Vagina (tissue), 2 donors: ENCODE measurements at regions not wholly inside any gene's neighbourhood (a gene's known extent, or its start where the extent isn't known, plus 50 kb on each side); places are given as distances from the start of the nearest gene placed in this dataset.

ENCODE experiments used
- DNase-seq, 2 donors: peaks; one replicate each; pipeline ENCODE4 v3.0.0-alpha.2; 2017; ENCODE audit errors: extremely low spot score in 2 of 2
- H3K27ac ChIP-seq: fragments of 200-600 bp; sonication (generic); one replicate; pipeline ENCODE4 v1.5.1; 2019
- H3K27me3 ChIP-seq: fragments of 200-600 bp; sonication (generic); one replicate; pipeline ENCODE4 v1.5.1; 2019
- H3K36me3 ChIP-seq, 2 donors: fragments of 200-600 bp; sonication (generic); one replicate each; pipeline ENCODE4 v1.5.1; 2017 to 2019
- H3K4me1 ChIP-seq: fragments of 200-600 bp; sonication (generic); one replicate; pipeline ENCODE4 v1.5.1; 2019
- H3K4me3 ChIP-seq, 2 donors: fragments of 200-600 bp; sonication (generic); 1 replicate in 1 of 2; 2 replicates in 1 of 2; pipeline ENCODE4 v1.5.1; 2016 to 2019
- H3K9me3 ChIP-seq: fragments of 200-600 bp; sonication (generic); one replicate; pipeline ENCODE4 v1.5.1; 2019
- POLR2A ChIP-seq, 2 donors: fragments of 450-650 bp; IDR thresholded peaks; one replicate each; pipeline ENCODE4 v1.6.1; 2017; ENCODE audit warnings: antibody characterized with exemption in 2 of 2, mild to moderate bottlenecking in 2 of 2, moderate library complexity in 2 of 2
- POLR2AphosphoS5 ChIP-seq, 2 donors: sonication (generic); formaldehyde crosslinking; IDR thresholded peaks; one replicate each; pipeline ENCODE4 v1.9.0; 2017; ENCODE audit warnings: antibody characterized with exemption in 2 of 2, mild to moderate bottlenecking in 2 of 2, low read depth in 1 of 2; ENCODE audit not compliant: insufficient read depth in 1 of 2
- intact Hi-C: fragments of 100-400 bp; cut with DNase I; formaldehyde crosslinking; loops from one replicate; pipeline ENCODE4 v1.15.1; 2023
- TF ChIP-seq, protein P1 (sequence below), 3 experiments: fragments of 450-650 bp in 2 of 3; fragments of 200-600 bp in 1 of 3; sonication (generic) in 1 of 3; IDR thresholded peaks; one replicate each; pipeline ENCODE4 v1.5.1; 2017 to 2019; ENCODE audit warnings: antibody characterized with exemption in 3 of 3, mild to moderate bottlenecking in 2 of 3, moderate library complexity in 2 of 3

DNA sequence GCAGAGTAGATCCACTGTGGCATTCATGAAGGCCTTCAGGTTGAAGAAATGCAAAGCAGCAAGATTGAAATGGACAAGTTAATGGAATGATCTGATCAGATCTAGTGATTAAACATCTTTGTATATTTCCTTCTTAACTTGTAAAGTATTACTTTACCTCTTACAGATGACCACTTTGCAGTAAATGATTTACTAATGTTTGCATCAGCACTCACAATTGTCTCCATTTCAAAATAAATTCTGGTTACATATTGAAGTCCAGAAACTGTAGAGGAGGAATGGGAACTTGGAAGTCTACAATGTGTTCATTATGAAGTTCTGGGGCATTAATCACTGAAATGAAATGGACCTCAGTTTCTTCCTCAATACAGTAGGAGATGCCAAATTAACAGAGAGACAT lies 380.8 kb downstream of the FOXO1 start:
- H3K36me3 ChIP-seq = no peaks in the 10 kb centered on the region
- DNase-seq = no peak
- H3K4me3 ChIP-seq = no peak overlapping the region
- H3K27ac ChIP-seq = no peak overlapping the region
- H3K27me3 ChIP-seq = no peaks in the 10 kb centered on the region
- no peaks in the 10 kb centered on the region for H3K4me1 ChIP-seq
- intact Hi-C loops = no loop called here
- no peaks in the 10 kb centered on the region for H3K9me3 ChIP-seq
- TF ChIP-seq POLR2A (IDR thresholded peaks at IDR 0.05) (no peak), POLR2AphosphoS5 (IDR thresholded peaks at IDR 0.05; ENCODE audit: insufficient read depth in 1 of 2, low read depth in 1 of 2) (no peak)
- TF ChIP-seq, protein P1, sequence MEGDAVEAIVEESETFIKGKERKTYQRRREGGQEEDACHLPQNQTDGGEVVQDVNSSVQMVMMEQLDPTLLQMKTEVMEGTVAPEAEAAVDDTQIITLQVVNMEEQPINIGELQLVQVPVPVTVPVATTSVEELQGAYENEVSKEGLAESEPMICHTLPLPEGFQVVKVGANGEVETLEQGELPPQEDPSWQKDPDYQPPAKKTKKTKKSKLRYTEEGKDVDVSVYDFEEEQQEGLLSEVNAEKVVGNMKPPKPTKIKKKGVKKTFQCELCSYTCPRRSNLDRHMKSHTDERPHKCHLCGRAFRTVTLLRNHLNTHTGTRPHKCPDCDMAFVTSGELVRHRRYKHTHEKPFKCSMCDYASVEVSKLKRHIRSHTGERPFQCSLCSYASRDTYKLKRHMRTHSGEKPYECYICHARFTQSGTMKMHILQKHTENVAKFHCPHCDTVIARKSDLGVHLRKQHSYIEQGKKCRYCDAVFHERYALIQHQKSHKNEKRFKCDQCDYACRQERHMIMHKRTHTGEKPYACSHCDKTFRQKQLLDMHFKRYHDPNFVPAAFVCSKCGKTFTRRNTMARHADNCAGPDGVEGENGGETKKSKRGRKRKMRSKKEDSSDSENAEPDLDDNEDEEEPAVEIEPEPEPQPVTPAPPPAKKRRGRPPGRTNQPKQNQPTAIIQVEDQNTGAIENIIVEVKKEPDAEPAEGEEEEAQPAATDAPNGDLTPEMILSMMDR (IDR thresholded peaks at IDR 0.05) = no peak

DNA sequence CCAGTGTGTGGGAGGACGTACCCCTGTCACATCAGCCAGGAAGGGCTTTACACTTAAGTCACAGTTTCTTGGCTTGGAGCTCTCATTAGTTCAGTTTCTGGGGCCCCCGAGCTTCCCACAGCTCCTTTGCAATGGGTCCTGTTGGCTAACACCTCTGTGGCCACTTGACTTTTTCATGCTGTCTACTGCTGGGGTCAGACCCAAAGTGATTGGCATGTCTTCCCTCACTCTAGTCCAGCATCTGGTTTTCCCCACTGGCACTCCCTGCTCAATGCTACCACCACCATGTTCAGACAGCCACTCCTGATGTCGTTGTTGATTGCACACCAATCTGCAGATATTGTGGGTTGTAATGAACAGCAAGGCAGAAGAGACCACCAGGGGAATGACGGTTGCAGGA lies 379.0 kb downstream of the FOXO1 start:
- Histone ChIP-seq H3K4me1 (no peaks in the 10 kb centered on the region), H3K4me3 (no peak overlapping the region), H3K9me3 (no peaks in the 10 kb centered on the region), H3K36me3 (no peaks in the 10 kb centered on the region), H3K27ac (no peak overlapping the region), H3K27me3 (no peaks in the 10 kb centered on the region)
- intact Hi-C loops = no loop called here
- no peak for DNase-seq
- TF ChIP-seq, protein P1 (IDR thresholded peaks at IDR 0.05) = no peak

DNA sequence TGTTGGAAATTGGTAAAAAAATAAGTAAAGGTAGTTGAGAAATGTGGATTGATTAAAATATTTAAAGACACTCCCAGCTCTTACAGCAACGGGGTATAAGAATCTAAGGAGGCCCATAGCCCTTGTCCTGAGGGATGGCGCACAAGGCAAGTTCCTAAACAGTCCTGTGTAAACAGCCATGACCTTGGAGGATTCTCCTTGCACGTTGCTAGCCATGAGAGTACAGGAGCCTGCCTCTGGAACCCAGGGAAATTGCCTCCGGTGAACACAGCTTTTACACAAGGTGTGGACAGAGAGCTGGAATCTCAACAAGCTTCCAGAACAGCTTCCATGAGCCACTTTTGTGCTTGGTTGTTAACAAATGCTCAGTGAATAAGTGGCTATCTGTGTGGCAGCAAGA lies 378.2 kb downstream of the FOXO1 start:
- Histone ChIP-seq H3K4me1 (no peaks in the 10 kb centered on the region), H3K4me3 (no peak overlapping the region), H3K36me3 (no peaks in the 10 kb centered on the region), H3K27me3 (no peaks in the 10 kb centered on the region), H3K9me3 (no peaks in the 10 kb centered on the region), H3K27ac (no peak overlapping the region)
- no peak for DNase-seq
- TF ChIP-seq, protein P1 (IDR thresholded peaks at IDR 0.05) = no peak
- TF ChIP-seq POLR2AphosphoS5 (IDR thresholded peaks at IDR 0.05; ENCODE audit: insufficient read depth in 1 of 2, low read depth in 1 of 2) (no peak), POLR2A (IDR thresholded peaks at IDR 0.05) (no peak)
- intact Hi-C loops = no loop called here

DNA sequence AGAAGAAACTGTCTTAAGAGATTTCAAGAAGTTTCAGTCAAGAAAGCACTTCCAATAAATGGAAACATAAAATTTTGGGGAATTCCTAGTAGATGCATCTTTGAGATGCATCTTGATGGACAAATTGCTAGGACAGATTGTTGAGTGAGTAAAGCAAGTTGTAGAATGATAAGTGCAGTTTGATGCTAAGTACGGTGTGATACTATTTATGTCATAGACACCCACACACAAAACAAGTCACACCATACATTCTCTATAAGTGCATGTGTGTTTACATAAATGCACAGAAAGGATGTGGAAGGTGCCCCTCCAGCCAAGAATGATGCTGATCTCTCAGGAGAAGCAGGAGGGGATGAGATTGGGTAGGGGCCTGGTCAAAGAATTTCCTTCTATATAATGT lies 375.7 kb downstream of the FOXO1 start:
- no peaks in the 10 kb centered on the region for H3K36me3 ChIP-seq
- peaks cover under 1% of the 10 kb centered on the region for H3K9me3 ChIP-seq
- TF ChIP-seq, protein P1 (IDR thresholded peaks at IDR 0.05) = no peak
- TF ChIP-seq POLR2AphosphoS5 (IDR thresholded peaks at IDR 0.05; ENCODE audit: insufficient read depth in 1 of 2, low read depth in 1 of 2) (no peak), POLR2A (IDR thresholded peaks at IDR 0.05) (no peak)
- no peaks in the 10 kb centered on the region for H3K27me3 ChIP-seq
- H3K4me1 ChIP-seq = no peaks in the 10 kb centered on the region
- no peak overlapping the region for H3K27ac ChIP-seq
- H3K4me3 ChIP-seq = no peak overlapping the region
- intact Hi-C loops = no loop called here
- DNase-seq = no peak

DNA sequence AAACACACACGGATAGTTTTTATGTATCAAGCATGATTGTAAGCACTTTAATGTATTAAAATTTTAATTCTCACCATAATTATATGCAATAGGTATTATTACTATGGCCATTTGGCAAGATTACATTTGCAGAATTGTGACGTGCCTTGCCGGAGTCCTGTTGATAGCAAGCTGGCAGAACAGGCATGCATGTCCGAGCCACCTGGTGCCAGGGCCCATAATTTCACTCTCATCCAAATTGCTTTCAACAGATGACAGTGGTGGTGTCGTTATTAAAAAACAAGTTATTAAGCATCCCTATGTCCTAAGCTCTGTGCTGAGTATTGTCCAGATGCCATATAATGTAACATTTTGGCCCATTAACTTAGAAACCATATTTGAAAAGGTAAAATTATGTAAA lies 374.3 kb downstream of the FOXO1 start:
- H3K27me3 ChIP-seq = no peaks in the 10 kb centered on the region
- no peak overlapping the region for H3K4me3 ChIP-seq
- no peaks in the 10 kb centered on the region for H3K4me1 ChIP-seq
- peaks cover 6% of the 10 kb centered on the region for H3K9me3 ChIP-seq
- no peak overlapping the region for H3K27ac ChIP-seq
- TF ChIP-seq POLR2A (IDR thresholded peaks at IDR 0.05) (no peak), POLR2AphosphoS5 (IDR thresholded peaks at IDR 0.05; ENCODE audit: insufficient read depth in 1 of 2, low read depth in 1 of 2) (no peak)
- TF ChIP-seq, protein P1 (IDR thresholded peaks at IDR 0.05) = no peak
- DNase-seq = no peak
- peaks cover 0 to 8% of the 10 kb centered on the region in 2 donors for H3K36me3 ChIP-seq
- intact Hi-C loops = no loop called here
